T-helper 17 cell (primary cell): ENCODE measurements at regions not wholly inside any gene's neighbourhood (a gene's known extent, or its start where the extent isn't known, plus 50 kb on each side); places are given as distances from the start of the nearest gene placed in this dataset.

Source experiments
- ATAC-seq: fragments of 150-1000 bp; cut with Tn5 transposase; 2 replicates; pipeline ENCODE4 v1.10.0; 2021; ENCODE audit warnings: mild to moderate bottlenecking, moderate library complexity
- DNase-seq, 3 donors: peaks; one replicate each; pipeline versions ENCODE4 v3.0.0 to v3.0.0-alpha.2; 2020 to 2021
- H3K9me3 ChIP-seq: one replicate; pipeline ENCODE4 v1.7.0; 2013; ENCODE audit warnings: low read length, mild to moderate bottlenecking; ENCODE audit not compliant: control insufficient read depth, poor library complexity, severe bottlenecking
- H3K27ac Mint-ChIP-seq: one replicate; pipeline ENCODE4 v1.8.0; 2022; ENCODE audit warnings: mild to moderate bottlenecking, moderate library complexity, mixed read lengths
- H3K27me3 Mint-ChIP-seq: one replicate; pipeline ENCODE4 v1.8.0; 2022; ENCODE audit warnings: mixed read lengths
- H3K36me3 Mint-ChIP-seq: one replicate; pipeline ENCODE4 v1.8.0; 2022; ENCODE audit warnings: low read depth, mixed read lengths
- H3K4me1 Mint-ChIP-seq: one replicate; pipeline ENCODE4 v1.8.0; 2022; ENCODE audit warnings: mild to moderate bottlenecking, mixed read lengths
- H3K4me3 Mint-ChIP-seq: one replicate; pipeline ENCODE4 v1.8.0; 2022; ENCODE audit warnings: mild to moderate bottlenecking, moderate library complexity, mixed read lengths

- H3K4me3 Mint-ChIP-seq = no peak overlapping the region
- peaks cover 81% of the 10 kb centered on the region for H3K27me3 Mint-ChIP-seq
- DNase-seq (no peak), ATAC-seq (no peak)
- no peaks in the 10 kb centered on the region for H3K36me3 Mint-ChIP-seq
- H3K27ac Mint-ChIP-seq = no peak overlapping the region
- no peaks in the 10 kb centered on the region for H3K9me3 ChIP-seq
- H3K4me1 Mint-ChIP-seq = no peaks in the 10 kb centered on the region
Observed at GRCh38 chr3:150307311-150308036, 100.6 kb upstream of the TSC22D2 start.

DNA sequence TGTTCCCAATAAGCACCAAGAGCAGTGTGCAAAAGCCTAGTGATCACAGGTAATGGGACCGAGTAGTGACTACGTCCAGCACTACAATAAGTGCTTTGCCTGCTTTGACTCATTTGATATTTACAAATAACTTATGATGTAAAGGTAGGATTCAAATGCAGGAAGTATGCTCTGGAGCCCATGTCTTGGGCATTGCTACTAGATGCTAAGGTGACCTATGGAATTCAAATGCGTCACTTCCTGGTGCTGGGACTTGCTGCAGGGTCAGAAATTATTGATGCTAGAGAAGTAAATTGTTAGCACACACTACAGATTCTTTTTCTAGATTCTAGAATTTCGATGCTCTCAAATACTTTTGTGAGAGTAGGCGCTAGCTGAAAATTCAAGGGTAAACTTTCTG lies 101.2 kb upstream of the TSC22D2 start:
- H3K27me3 Mint-ChIP-seq = peaks cover 81% of the 10 kb centered on the region
- no peak overlapping the region for H3K27ac Mint-ChIP-seq
- H3K36me3 Mint-ChIP-seq = no peaks in the 10 kb centered on the region
- H3K4me1 Mint-ChIP-seq = no peaks in the 10 kb centered on the region
- no peak for ATAC-seq
- H3K9me3 ChIP-seq = no peaks in the 10 kb centered on the region
- no peak overlapping the region for H3K4me3 Mint-ChIP-seq
- DNase-seq = no peak

DNA sequence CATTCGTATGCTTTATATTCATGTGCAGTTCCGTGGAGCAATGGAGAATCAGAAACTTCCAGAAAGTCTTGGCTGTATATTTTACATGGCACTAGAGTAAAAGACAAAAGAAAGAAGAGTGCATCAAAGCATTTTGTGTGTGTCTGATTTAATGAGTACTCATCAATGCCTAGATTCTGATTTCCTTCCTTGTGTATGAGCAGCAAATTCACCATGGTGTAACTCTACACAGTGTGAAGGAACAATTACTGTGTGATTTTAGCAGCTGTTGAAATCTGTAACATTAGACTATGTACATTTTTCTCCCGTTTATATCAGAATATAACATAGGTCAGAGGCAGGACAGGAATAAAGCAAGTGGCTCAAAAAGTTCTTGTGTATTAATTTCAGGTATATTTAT lies 102.0 kb upstream of the TSC22D2 start:
- Mint-ChIP-seq H3K4me3 (no peak overlapping the region), H3K27me3 (peaks cover 79% of the 10 kb centered on the region), H3K4me1 (no peaks in the 10 kb centered on the region), H3K36me3 (no peaks in the 10 kb centered on the region), H3K27ac (no peak overlapping the region)
- ATAC-seq (no peak), DNase-seq (no peak)
- no peaks in the 10 kb centered on the region for H3K9me3 ChIP-seq

DNA sequence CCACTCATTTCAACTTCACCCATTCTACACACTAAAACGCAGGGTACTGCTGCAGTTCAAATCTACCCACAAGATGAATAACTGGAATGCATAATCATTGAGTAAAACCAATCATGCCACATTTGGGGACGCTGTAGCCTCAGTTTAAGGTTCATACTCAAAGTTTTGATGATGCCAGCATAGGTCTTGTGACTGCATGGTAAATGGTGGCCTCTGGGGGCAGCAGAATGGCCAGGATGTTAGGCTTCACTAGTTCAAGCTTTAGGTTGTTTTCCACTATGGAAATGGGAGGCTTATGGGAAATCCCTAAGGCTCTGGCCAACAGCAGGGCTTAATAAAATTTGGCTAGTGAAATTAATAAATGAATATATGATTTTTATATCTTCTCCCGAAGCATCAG lies 104.3 kb upstream of the TSC22D2 start:
- Mint-ChIP-seq H3K4me1 (peaks cover 3% of the 10 kb centered on the region), H3K36me3 (peaks cover 2% of the 10 kb centered on the region), H3K27ac (no peak overlapping the region), H3K4me3 (no peak overlapping the region), H3K27me3 (peaks cover 85% of the 10 kb centered on the region)
- ATAC-seq (peak; percentile 35), DNase-seq (no peak)
- H3K9me3 ChIP-seq = no peaks in the 10 kb centered on the region

- Mint-ChIP-seq H3K4me1 (peaks cover 3% of the 10 kb centered on the region), H3K36me3 (peaks cover 2% of the 10 kb centered on the region), H3K27ac (no peak overlapping the region), H3K27me3 (peaks cover 70% of the 10 kb centered on the region), H3K4me3 (no peak overlapping the region)
- DNase-seq (no peak), ATAC-seq (no peak)
- H3K9me3 ChIP-seq = no peaks in the 10 kb centered on the region
Observed at GRCh38 chr3:150302246-150302645, 105.9 kb upstream of the TSC22D2 start.

DNA sequence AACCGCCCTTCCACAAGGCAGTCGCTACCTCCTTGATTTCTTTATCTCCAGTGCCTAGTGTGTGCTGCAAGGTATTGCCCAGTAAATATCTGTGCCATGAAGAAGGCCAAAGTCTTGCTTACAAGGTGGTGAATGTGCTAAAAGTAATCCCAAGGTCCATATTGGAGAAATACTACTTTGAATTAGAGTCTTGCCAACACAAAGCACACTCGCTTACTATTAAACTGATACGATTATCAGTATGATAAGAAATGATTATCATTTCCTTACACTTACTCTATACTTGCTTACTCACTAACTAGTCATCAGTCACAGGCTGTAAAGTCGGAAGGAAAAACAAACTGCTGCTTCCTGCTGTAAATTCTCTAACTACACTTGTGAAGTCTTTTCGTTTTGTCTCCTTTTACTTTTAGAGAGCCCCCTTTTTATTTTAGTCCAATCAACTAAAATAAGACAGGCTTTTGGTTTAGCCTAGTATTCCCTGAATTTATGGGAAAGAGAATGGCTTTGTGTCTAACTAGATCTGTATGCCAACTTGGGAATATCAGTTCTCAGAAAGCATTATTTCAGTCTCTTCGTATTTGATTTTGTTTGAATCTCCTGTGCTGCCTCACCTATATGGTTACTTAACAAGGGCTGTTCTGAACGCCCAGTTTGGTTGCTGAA lies 107.1 kb upstream of the TSC22D2 start:
- Mint-ChIP-seq H3K36me3 (peaks cover 2% of the 10 kb centered on the region), H3K27me3 (peaks cover 64% of the 10 kb centered on the region), H3K27ac (no peak overlapping the region), H3K4me3 (no peak overlapping the region), H3K4me1 (peaks cover 3% of the 10 kb centered on the region)
- ATAC-seq (no peak), DNase-seq (no peak)
- H3K9me3 ChIP-seq = no peaks in the 10 kb centered on the region

GRCh38 chr3:150300388-150300787 lies 107.7 kb upstream of the TSC22D2 start:
- Mint-ChIP-seq H3K4me1 (peaks cover 3% of the 10 kb centered on the region), H3K4me3 (no peak overlapping the region), H3K27ac (no peak overlapping the region), H3K36me3 (peaks cover 2% of the 10 kb centered on the region), H3K27me3 (peaks cover 61% of the 10 kb centered on the region)
- no peak for ATAC-seq
- H3K9me3 ChIP-seq = no peaks in the 10 kb centered on the region
- no peak for DNase-seq

DNA sequence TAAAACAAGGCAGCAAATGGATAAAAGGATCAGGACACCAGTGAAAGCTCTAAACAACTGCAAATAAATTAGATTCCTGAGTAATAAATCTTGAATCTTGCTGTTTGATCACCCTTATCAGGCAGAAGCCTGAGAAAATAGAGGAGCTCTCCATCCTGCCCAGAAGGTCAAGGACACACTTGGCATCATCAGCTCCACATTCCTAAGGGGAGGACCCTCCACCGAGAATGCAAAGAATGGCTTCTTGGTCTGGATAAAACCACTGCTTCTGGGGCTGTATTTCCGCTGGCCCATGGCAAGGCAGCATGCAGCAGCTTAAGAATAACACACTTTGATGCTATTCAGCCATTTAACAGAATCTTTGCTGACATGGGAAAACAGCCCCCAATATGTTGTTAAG lies 108.9 kb upstream of the TSC22D2 start:
- no peak overlapping the region for H3K27ac Mint-ChIP-seq
- ATAC-seq (no peak), DNase-seq (no peak)
- peaks cover 4% of the 10 kb centered on the region for H3K4me1 Mint-ChIP-seq
- H3K9me3 ChIP-seq = no peaks in the 10 kb centered on the region
- peaks cover 2% of the 10 kb centered on the region for H3K36me3 Mint-ChIP-seq
- peaks cover 57% of the 10 kb centered on the region for H3K27me3 Mint-ChIP-seq
- H3K4me3 Mint-ChIP-seq = no peak overlapping the region

DNA sequence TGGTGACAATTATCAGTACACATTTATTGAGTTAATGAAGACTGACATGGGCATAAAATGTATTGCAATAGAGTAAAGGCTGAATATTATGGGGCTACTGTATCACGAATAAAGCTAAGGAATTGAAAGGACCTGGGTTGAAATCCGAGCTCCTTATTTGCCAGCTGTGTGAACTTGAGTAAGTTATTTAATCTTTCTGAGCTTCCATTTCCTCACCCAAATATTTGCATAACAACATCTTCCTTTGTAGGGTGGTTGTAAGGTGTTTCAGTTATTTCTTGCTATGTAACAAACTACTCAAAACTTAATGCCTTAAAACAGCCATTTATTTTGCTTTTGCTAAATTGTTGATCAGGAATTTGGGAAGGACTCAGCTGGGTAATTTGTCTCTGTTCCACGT lies 111.1 kb upstream of the TSC22D2 start:
- ATAC-seq (no peak), DNase-seq (no peak)
- H3K9me3 ChIP-seq = no peaks in the 10 kb centered on the region
- Mint-ChIP-seq H3K27ac (no peak overlapping the region), H3K4me1 (peaks cover 4% of the 10 kb centered on the region), H3K27me3 (peaks cover 51% of the 10 kb centered on the region), H3K36me3 (peaks cover 2% of the 10 kb centered on the region), H3K4me3 (no peak overlapping the region)

GRCh38 chr3:150296123-150296735 lies 111.9 kb upstream of the TSC22D2 start:
- H3K36me3 Mint-ChIP-seq = peaks cover 2% of the 10 kb centered on the region
- H3K4me1 Mint-ChIP-seq = peaks cover 4% of the 10 kb centered on the region
- H3K9me3 ChIP-seq = no peaks in the 10 kb centered on the region
- H3K4me3 Mint-ChIP-seq = no peak overlapping the region
- no peak overlapping the region for H3K27ac Mint-ChIP-seq
- H3K27me3 Mint-ChIP-seq = peaks cover 46% of the 10 kb centered on the region
- ATAC-seq (no peak), DNase-seq (no peak)

GRCh38 chr3:150293401-150294001 lies 114.6 kb upstream of the TSC22D2 start:
- no peak for DNase-seq
- H3K9me3 ChIP-seq = no peaks in the 10 kb centered on the region

GRCh38 chr3:150292891-150293290 lies 115.2 kb upstream of the TSC22D2 start:
- DNase-seq (no peak), ATAC-seq (no peak)
- H3K27ac Mint-ChIP-seq = no peak overlapping the region

More at GRCh38 chr3:150293401-150294001, 114.6 kb upstream of the TSC22D2 start:
- no peak overlapping the region for H3K4me3 Mint-ChIP-seq
- no peak overlapping the region for H3K27ac Mint-ChIP-seq
- no peak for ATAC-seq
- H3K4me1 Mint-ChIP-seq = peaks cover 2% of the 10 kb centered on the region
- peaks cover 43% of the 10 kb centered on the region for H3K27me3 Mint-ChIP-seq
- no peaks in the 10 kb centered on the region for H3K36me3 Mint-ChIP-seq

GRCh38 chr3:150291515-150291914 lies 116.6 kb upstream of the TSC22D2 start:
- no peaks in the 10 kb centered on the region for H3K9me3 ChIP-seq
- H3K27me3 Mint-ChIP-seq = peaks cover 56% of the 10 kb centered on the region
- H3K4me3 Mint-ChIP-seq = no peak overlapping the region
- ATAC-seq (no peak), DNase-seq (no peak)
- no peak overlapping the region for H3K27ac Mint-ChIP-seq
- H3K36me3 Mint-ChIP-seq = no peaks in the 10 kb centered on the region
- peaks cover 2% of the 10 kb centered on the region for H3K4me1 Mint-ChIP-seq

More at GRCh38 chr3:150292891-150293290, 115.2 kb upstream of the TSC22D2 start:
- Mint-ChIP-seq H3K4me3 (no peak overlapping the region), H3K36me3 (no peaks in the 10 kb centered on the region), H3K27me3 (peaks cover 48% of the 10 kb centered on the region), H3K4me1 (peaks cover 2% of the 10 kb centered on the region)
- no peaks in the 10 kb centered on the region for H3K9me3 ChIP-seq
